ENCODE measurements at regions not wholly inside any gene's neighbourhood (a gene's known extent, or its start where the extent isn't known, plus 50 kb on each side); places are given as distances from the start of the nearest gene placed in this dataset.

- TF ChIP-seq CTCF (IDR thresholded peaks at IDR 0.05) (no peak), POLR2A (IDR thresholded peaks at IDR 0.05) (no peak)
These were observed 153.1 kb upstream of the VCX start for GRCh38 chrX:7689791-7690412.
